ENCODE measurements at regions not wholly inside any gene's neighbourhood (a gene's known extent, or its start where the extent isn't known, plus 50 kb on each side); places are given as distances from the start of the nearest gene placed in this dataset.
A peak's percentile ranks its signal among the peaks of the same experiment; 100 is the strongest.

DNA sequence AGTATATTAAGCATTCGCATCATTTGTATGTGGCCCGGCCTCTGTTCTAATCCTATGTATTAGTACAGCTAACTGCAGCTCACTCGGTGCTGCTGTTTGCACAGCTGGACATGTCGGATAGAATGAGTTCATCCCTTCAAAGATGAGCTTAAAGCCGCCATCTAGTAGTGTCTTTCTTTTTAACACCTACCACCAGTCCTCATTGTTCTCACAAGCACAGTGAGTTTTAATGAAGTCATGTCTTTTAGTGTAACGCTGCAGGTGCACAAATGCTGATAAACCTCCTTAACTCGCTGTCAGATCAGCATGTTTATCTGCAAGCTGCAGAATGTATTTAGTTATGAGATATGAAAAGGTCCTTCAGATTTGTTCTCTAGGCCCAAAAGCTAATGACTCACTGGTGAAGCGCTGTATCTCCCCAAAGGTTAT is 247.5 kb downstream of the MTERF1 start:
- no peaks in the 10 kb centered on the region for H3K27me3 ChIP-seq (ENCODE audit: control insufficient read depth, insufficient read depth, low read length)
- TF ChIP-seq, protein P1, sequence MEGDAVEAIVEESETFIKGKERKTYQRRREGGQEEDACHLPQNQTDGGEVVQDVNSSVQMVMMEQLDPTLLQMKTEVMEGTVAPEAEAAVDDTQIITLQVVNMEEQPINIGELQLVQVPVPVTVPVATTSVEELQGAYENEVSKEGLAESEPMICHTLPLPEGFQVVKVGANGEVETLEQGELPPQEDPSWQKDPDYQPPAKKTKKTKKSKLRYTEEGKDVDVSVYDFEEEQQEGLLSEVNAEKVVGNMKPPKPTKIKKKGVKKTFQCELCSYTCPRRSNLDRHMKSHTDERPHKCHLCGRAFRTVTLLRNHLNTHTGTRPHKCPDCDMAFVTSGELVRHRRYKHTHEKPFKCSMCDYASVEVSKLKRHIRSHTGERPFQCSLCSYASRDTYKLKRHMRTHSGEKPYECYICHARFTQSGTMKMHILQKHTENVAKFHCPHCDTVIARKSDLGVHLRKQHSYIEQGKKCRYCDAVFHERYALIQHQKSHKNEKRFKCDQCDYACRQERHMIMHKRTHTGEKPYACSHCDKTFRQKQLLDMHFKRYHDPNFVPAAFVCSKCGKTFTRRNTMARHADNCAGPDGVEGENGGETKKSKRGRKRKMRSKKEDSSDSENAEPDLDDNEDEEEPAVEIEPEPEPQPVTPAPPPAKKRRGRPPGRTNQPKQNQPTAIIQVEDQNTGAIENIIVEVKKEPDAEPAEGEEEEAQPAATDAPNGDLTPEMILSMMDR (IDR thresholded peaks at IDR 0.05; ENCODE audit: insufficient read depth, low read depth, low read length): no peak
- DNase-seq (ENCODE audit: low read depth): no peak
- CTCF ChIA-PET: no interaction called here
- no peaks in the 10 kb centered on the region for H3K36me3 ChIP-seq (ENCODE audit: control insufficient read depth, insufficient read depth, low read length)
- POLR2A ChIA-PET: no interaction called here
- H3K4me3 ChIP-seq (ENCODE audit: low read depth, low read length): no peak overlapping the region

DNA sequence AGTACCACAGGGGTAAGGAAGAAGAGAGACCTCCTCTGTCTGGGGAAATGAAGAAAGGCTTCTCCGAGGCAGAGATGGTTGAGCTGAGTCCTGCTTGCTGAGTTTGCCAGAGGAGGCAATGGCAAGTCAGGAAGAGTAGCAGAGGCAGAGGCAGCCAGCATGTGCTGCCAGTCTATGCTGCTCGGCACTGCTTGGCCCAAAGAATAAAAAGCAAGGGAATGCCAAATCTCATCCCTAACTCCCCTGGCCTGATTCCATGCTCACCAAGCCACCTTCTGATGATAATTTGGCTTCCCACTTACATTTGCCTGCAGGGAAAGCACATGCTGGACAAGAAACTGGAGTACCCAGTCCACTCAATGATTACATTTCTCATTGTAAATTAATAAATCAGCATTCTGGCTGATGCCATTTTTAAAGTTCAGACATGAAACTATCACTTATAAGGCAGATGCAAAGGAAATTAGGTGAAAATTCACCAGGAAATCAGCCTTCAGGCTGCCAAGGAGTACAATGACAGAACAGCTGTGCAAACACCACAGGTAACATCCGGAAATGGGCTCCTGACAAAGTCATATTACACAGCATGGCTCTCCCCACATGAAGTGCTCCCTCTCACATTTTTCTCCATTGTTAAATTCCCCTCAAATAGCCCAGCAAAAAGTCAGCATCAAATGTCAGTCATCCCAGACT is 245.9 kb downstream of the MTERF1 start:
- no peaks in the 10 kb centered on the region for H3K36me3 ChIP-seq (ENCODE audit: control insufficient read depth, insufficient read depth, low read length)
- TF ChIP-seq, protein P1 (IDR thresholded peaks at IDR 0.05; ENCODE audit: insufficient read depth, low read depth, low read length): no peak
- no peaks in the 10 kb centered on the region for H3K27me3 ChIP-seq (ENCODE audit: control insufficient read depth, insufficient read depth, low read length)
- ChIA-PET CTCF (no interaction called here), POLR2A (no interaction called here)
- no peak for DNase-seq (ENCODE audit: low read depth)
- no peak overlapping the region for H3K4me3 ChIP-seq (ENCODE audit: low read depth, low read length)

DNA sequence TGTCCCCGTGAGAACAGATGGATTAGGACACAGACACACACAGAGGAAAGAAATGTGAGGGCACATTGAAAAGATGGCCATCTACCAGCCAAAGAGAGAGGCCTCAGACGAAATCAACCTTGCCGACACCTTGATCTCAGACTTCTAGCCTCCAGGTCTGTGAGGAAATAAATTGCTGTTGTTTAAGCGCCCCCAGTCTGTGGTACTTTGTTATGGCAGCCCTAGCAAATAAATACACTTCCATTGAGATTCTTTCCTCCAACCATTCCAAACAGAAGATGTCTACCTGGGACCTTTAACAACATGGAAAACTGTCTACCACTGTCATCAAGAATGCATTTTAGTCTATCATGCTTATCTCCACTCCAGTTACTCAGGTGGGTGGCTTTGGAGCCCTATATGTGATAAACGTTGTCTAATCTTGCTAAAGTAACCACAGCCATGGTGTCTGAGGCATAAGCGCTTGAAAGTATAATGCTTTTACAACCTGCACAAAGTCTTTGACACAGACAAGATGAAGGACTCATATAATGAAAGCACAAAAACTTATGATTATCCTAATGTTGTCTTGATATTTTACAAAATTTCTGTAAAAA is 244.3 kb downstream of the MTERF1 start:
- Histone ChIP-seq H3K36me3 (ENCODE audit: control insufficient read depth, insufficient read depth, low read length) (no peaks in the 10 kb centered on the region), H3K27me3 (ENCODE audit: control insufficient read depth, insufficient read depth, low read length) (no peaks in the 10 kb centered on the region), H3K4me3 (ENCODE audit: low read depth, low read length) (no peak overlapping the region)
- TF ChIP-seq, protein P1 (IDR thresholded peaks at IDR 0.05; ENCODE audit: insufficient read depth, low read depth, low read length): peak; percentile 49
- ChIA-PET CTCF (no interaction called here), POLR2A (no interaction called here)
- DNase-seq (ENCODE audit: low read depth): no peak

DNA sequence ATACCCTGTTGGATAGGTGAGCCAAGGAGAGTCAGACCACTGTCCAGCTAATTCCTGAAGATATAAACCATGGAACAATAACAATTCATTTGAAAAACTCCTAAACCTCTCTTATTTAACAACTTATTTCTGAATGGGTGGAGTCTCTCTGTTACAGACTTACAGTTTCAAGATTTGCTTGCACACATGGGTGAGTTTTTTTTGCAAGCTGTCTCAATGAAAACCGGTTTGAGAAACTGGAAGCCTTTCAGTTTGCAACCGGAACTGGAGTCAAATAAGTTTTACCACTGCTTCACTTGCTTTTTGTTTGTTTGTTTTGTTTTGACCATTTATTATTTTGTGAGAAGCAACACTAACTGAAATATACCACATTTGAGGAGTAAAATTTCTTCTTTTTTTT is 243.8 kb downstream of the MTERF1 start:
- H3K27me3 ChIP-seq (ENCODE audit: control insufficient read depth, insufficient read depth, low read length): no peaks in the 10 kb centered on the region
- H3K4me3 ChIP-seq (ENCODE audit: low read depth, low read length): no peak overlapping the region
- no peak for DNase-seq (ENCODE audit: low read depth)
- ChIA-PET CTCF (no interaction called here), POLR2A (no interaction called here)
- TF ChIP-seq, protein P1 (IDR thresholded peaks at IDR 0.05; ENCODE audit: insufficient read depth, low read depth, low read length): no peak
- H3K36me3 ChIP-seq (ENCODE audit: control insufficient read depth, insufficient read depth, low read length): no peaks in the 10 kb centered on the region

DNA sequence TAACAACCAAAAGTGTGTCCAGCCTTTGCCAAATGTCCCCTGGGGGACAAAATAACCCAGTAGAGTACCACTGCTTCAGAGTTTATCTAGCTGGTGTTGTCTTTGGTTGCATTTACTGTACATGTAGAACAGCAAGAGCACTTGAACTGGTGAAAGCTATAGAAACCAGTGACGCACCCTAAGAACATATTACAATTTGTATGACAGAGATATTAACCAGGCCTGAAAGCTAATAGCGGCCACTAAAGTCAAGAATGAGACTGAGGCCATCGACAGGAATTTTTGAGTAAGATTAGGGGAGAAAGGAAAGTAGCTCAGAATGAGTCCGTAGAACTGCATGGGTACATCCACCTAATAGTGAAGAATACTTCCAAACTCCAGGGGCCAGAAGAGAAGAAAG is 236.2 kb downstream of the MTERF1 start:
- no peak for DNase-seq (ENCODE audit: low read depth)
- TF ChIP-seq, protein P1 (IDR thresholded peaks at IDR 0.05; ENCODE audit: insufficient read depth, low read depth, low read length): no peak
- ChIA-PET POLR2A (no interaction called here), CTCF (no interaction called here)
- Histone ChIP-seq H3K27me3 (ENCODE audit: control insufficient read depth, insufficient read depth, low read length) (no peaks in the 10 kb centered on the region; the same call in 1 of the 2 replicates), H3K4me3 (ENCODE audit: low read depth, low read length) (no peak overlapping the region), H3K36me3 (ENCODE audit: control insufficient read depth, insufficient read depth, low read length) (no peaks in the 10 kb centered on the region)
